HG03521 (cell line): ENCODE measurements at regions not wholly inside any gene's neighbourhood (a gene's known extent, or its start where the extent isn't known, plus 50 kb on each side); places are given as distances from the start of the nearest gene placed in this dataset.
A peak's percentile ranks its signal among the peaks of the same experiment; 100 is the strongest.

Experiments used
- ATAC-seq: cut with Tn5 transposase; IDR thresholded peaks from one replicate; pipeline ENCODE4 v1.9.1; 2021; ENCODE audit warnings: mild to moderate bottlenecking, moderate library complexity; ENCODE audit not compliant: unreplicated experiment

- no peak for ATAC-seq
Observed at GRCh38 chr2:9106338-9107167, 100.1 kb upstream of the ASAP2 start.

DNA sequence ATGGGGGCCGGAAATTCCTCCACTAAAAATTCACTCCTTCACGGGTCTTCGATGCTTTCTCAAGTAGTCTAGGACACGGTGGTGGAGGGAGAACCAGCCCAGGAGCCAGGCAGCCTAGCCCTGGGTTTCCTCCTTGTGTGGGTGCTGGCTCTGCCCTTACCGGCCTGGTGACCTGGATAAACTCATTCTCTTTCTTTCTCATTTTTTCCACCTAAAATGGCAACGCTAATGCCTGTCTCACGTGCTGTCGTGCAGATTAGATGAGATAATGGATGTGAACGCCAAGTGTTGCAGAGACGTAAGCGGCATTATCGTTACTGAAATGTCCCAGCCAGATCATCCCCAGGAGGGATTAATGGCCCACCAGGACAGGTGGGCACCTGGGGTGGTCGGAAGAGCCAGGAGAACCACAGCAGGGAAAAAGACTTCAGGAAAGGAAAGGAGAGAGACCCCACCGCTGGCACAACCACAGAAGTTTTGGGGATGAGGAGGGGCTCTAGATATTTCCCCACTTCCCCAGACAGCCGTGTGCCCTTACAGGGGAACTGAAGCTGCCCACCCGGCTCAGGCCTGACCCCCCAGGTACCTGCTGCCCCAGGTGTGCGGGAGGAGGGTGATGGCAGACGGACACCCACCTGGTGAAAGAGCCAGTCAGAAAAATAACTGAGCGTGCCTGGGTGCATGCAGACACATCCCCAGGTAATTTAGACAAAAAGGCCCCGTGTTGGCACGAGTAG, 100.8 kb upstream of the ASAP2 start:
- ATAC-seq, result no peak

DNA sequence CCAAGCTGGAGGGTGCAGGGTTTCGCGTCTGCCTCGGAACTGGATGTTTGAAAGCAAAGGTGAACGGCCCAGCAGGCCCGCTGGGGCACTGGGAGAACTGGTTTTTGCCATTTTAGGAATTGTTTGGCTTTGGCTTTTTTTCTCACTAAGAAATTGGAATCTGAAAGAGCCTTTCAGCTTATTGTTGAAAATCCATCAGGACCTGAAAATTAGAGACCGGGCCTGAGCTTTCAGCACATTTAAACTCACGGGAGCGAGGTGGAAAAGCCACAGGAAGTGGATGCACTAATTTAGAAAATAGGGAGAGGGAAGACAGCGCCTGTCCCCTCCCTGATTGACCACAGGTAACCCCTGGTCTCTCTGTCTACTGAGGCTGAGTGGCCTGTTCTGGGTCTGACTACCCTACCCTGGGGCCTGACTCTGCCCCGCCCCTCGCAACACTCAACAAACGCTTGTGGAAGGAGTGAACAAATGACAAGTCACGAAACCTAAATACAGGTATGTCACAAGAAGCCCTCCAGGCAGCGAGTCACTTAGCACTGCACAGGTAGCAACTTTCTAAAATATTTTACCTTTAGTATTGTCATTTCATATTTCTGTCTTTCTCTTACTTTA, 100.3 kb upstream of the MBOAT2 start:
- ATAC-seq, result no peak

DNA sequence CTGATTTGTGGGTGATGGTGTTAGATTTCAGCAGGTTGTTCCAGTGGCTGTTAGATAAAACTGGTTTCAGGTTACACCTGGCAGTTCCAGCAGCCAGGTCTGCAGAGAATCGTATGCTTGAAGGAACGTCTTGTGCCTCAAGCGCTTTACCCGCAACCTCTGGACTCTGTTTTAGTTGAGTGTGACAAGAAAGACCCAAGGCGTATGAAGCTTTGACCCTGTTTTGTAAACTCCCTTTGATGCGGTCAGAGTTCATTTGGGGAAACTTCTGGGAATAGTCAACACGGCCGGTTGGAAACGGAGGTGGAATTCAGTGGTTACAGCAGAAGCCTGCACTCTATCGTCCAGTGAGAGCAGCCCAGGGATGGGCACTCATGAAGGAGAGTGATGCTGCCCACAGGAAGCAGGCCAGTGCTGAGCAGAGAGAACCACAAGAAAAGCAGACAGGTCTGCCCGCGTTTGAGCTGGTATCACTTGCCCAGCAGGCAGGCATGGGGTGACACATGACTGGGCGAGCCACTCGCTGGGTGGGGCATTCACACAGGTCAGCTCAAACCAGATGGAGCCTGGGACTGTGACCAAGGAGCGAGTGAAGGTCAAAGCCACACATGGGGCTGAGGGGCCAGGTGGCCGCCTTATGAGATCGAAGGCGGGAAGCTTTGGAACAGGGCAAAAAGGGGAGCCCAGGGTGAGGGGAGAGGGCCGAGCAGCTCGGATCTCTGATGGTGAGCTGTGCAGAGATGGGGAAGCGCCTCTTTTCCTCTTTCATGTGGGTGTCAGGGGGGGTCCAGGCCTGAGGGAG, 99.6 kb upstream of the MBOAT2 start:
- no peak for ATAC-seq

GRCh38 chr2:9101763-9102425, 98.4 kb upstream of the MBOAT2 start:
- no peak for ATAC-seq

DNA sequence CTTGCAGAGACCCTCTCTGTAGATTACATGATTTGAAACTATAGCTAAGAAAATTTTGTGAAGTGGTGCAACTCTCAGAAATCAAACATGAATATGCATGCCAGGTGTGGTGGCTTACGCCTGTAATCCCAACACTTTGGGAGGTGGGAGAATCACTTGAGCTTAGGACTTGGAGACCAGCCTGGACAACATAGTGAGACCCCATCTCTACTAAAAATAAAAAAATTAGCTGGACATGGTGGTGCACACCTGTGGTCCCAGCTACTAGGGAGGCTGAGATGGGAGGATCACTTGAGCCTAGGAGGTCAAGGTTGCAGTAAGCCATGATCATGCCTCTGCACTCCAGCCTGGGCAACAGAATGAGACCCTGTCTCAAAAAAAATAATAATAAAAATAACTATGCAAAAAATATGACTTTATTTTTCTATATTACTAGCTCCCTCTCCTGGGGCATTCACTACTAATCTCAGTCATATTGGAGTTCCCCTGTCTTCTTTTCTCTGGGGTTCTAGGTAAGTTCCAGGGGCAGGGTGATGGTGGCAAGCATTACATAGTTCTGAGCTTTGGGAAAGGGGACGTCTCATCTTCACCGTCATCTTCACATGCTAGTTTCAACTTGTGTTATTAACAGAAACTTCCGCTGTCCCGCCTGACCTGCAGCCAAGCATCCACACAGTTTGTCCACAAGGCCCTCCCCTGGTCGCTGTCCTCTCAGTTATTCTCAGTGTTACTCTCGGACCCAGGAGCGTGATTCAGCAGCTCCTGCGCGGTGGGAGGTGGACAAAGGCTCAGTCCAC, 96.8 kb upstream of the MBOAT2 start:
- no peak for ATAC-seq

DNA sequence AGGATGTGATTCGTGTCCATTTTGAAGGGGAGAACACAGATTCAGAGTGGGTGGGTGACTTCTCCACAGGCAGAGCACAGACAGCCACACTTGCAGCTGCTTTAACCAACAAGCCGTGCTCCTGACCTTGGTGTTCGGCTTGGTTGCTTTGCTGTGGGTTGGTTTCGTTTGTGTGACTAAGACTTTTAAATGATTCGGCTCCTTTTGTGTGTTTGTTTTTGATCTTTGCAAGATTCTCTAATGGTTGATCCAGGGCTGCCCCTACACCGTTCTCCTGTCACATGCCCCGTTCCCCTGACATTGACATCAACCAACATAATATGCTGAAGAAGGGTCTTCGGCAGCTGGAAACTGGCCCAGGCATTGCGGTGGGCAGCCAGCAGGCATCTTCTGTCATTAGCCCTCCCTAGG, 95.9 kb upstream of the MBOAT2 start:
- ATAC-seq, result peak; percentile 55

GRCh38 chr2:9097892-9098291, 94.4 kb upstream of the MBOAT2 start:
- no peak for ATAC-seq

DNA sequence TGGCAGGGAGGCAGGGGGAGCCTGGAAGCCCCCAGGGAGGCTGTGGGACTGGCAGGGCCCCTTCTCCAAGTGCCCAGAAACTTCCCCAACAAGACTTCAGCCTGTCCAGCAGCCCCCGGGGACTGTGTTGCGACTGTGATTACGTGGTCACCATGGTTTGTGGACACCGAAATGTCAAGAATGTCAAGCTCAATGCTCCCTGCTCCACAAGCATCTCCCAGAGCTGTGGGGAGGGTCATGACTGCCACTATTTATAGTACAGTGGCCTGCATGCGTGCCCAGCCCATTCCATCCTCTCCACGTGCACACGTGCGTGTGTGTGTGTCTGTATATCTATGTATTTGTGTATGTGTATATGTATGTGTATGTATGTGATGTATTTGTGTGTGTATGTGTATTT, 93.8 kb upstream of the MBOAT2 start:
- no peak for ATAC-seq

DNA sequence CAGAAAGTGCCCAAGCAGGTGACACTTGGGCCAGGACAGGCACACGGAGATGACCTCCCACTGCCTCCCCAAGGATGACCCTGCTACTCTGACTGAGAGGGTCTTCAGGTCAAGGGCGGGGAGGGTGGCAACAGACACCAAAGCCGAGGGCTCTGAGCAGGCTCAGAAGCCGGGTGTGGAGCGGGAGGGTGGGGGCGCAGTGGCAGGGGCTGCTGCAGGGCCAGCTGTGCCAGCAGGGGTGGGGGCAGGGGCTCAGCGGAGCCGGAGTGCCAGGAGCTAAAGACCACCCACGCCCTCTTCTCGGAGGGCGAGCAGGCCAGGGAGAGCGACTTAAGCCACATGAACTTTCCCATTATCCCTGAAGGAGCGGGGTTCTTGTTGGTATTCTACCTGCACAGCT, 93.3 kb upstream of the MBOAT2 start:
- ATAC-seq, result no peak

DNA sequence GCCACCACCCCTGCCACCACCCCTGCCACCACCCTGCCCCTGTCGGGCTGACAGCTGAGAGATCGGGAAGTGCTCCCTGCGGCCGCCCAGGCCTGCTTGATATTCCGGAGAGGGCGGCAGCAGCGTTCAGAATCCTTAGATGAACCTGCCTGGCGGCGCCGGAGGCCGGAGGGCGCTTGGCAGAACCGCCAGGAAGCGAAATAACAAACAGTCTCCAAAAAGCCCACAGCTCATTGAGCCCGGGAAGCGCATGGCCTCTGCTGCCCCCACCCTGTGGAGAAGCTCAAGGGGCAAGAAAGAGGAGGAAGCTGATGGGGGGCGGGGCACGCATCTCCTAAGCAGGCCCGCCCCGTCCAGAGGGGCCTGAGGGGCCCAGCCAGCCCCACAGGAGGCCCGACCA, 92.2 kb upstream of the MBOAT2 start:
- ATAC-seq, result no peak

DNA sequence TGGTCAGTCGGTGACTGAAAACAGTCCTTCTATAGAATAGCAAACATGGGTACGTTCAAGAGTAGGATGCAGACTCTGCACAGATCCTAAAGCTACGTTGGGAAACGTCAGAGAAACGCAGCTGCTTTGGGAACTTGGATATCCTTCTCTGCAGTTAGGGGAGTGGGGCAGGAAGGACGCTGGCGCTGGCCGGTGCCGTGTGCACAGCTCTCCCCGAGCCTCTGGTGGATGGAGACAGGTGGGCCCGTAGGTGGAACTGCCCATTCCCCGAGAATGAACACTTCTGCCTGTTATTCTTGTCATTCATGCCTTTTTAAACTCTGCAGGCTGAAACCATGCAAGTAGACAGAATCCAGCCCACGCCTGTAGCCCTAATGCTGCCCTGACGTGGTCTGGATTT, 91.7 kb upstream of the MBOAT2 start:
- no peak for ATAC-seq

GRCh38 chr2:9094117-9094516, 90.6 kb upstream of the MBOAT2 start:
- ATAC-seq, result no peak

DNA sequence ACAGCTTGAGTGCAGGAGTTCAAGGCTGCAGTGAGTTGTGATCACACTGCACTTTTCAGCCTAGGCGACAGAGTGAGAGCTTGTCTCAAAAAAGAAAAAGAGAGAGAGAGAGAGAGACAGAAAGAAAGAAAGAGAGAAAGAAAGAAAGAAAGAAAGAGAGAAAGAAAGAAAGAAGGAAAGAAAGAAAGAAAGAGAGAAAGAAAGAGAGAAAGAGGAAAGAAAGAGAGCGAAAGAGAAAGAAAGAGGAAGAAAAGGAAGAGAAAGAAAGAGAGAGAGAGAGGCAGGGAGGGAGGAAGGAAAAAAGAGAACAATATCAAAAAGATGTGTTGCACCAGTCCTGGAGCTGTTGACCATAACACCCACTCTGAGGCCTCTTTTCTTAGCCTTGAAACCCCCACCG, 89.8 kb upstream of the MBOAT2 start:
- ATAC-seq, result no peak

- peak; percentile 81 for ATAC-seq
Observed at GRCh38 chr2:9092383-9093282, 89.1 kb upstream of the MBOAT2 start.

GRCh38 chr2:9091811-9092210, 88.3 kb upstream of the MBOAT2 start:
- ATAC-seq, result no peak

GRCh38 chr2:9089831-9090230, 86.3 kb upstream of the MBOAT2 start:
- no peak for ATAC-seq

GRCh38 chr2:9087121-9087681, 83.7 kb upstream of the MBOAT2 start:
- ATAC-seq, result no peak
